HepG2 (cell line): ENCODE measurements at regions not wholly inside any gene's neighbourhood (a gene's known extent, or its start where the extent isn't known, plus 50 kb on each side); places are given as distances from the start of the nearest gene placed in this dataset.

Source experiments
- ATAC-seq: fragments of 200-7000 bp; cut with Tn5 transposase; 3 replicates; pipeline ENCODE4 v1.9.1; 2020; ENCODE audit warnings: mild to moderate bottlenecking, moderate library complexity
- BruUV-seq: library from RNA; stranded (reverse); fragments of 400-500 nt; replicated peaks from 2 replicates; lab custom pipeline; 2021; lab: Mats Ljungman, UMichigan
- CTCF ChIA-PET: fragments of 300-600 bp; formaldehyde crosslinking; extraction: SDS; loops from one replicate; lab custom pipeline; 2021; ENCODE audit warnings: low total read pairs, inconsistent platforms, low intra/inter-chr PET ratio; lab: Yijun Ruan, JAX
- POLR2A ChIA-PET: fragments of 350-600 bp; sonication (Branson Sonifier 250); formaldehyde crosslinking; loops from one replicate; lab custom pipeline; 2020; ENCODE audit warnings: antibody characterized with exemption, inconsistent platforms; lab: Yijun Ruan, JAX
- DNase-seq: peaks from one replicate; pipeline ENCODE4 v3.0.0-alpha.2; 2015; ENCODE audit warnings: low spot score
- FAIRE-seq: peaks from 3 replicates; lab custom pipeline; 2011; peaks lifted over from hg19 to GRCh38; lab: Jason Lieb, UNC
- H2AFZ ChIP-seq: one replicate; pipeline ENCODE4 v1.6.1; 2011; ENCODE audit warnings: low read length, inconsistent platforms
- H3K27ac ChIP-seq: fragments of 300-600 bp; 3 replicates; pipeline ENCODE4 v1.8.0; 2011; ENCODE audit warnings: mixed run types, mild to moderate bottlenecking, mixed read lengths, low read length, inconsistent platforms; ENCODE audit not compliant: insufficient read depth; ENCODE audit errors: extremely low read length
- H3K27me3 ChIP-seq, 2 experiments: fragments of 200-600 bp in 1 of 2; 2 replicates in 1 of 2; 3 replicates in 1 of 2; pipeline versions ENCODE4 v1.6.0 to v1.8.0; 2011; ENCODE audit warnings: low read length in 2 of 2, mild to moderate bottlenecking in 2 of 2, moderate library complexity in 2 of 2, inconsistent platforms in 1 of 2; ENCODE audit not compliant: insufficient read depth in 2 of 2, control insufficient read depth in 1 of 2
- H3K36me3 ChIP-seq, 2 experiments: fragments of 200-600 bp in 1 of 2; replicated peaks in 1 of 2; 2 replicates in 1 of 2; 3 replicates in 1 of 2; pipeline versions ENCODE4 v1.5.1 to v1.8.0; 2011; ENCODE audit warnings: low read length in 2 of 2, inconsistent platforms in 1 of 2; ENCODE audit not compliant: insufficient read depth in 2 of 2, control insufficient read depth in 1 of 2
- H3K4me1 ChIP-seq: 2 replicates; pipeline ENCODE4 v1.5.1; 2012; ENCODE audit warnings: low read length, inconsistent platforms; ENCODE audit not compliant: insufficient read depth
- H3K4me2 ChIP-seq: 2 replicates; pipeline ENCODE4 v1.6.0; 2011; ENCODE audit warnings: low read depth, low read length, inconsistent platforms
- H3K4me3 ChIP-seq, 3 experiments: fragments of 200-600 bp in 1 of 3; sonication (generic), shearing (Covaris generic) in 1 of 3; replicated peaks in 1 of 3; 2 replicates each; pipeline ENCODE4 v1.5.1; 2011 to 2016; ENCODE audit warnings: low read length in 3 of 3, inconsistent platforms in 2 of 3, low read depth in 2 of 3, mild to moderate bottlenecking in 2 of 3, control low read depth in 1 of 3, mixed read lengths in 1 of 3; ENCODE audit not compliant: insufficient read depth in 1 of 3
- H3K79me2 ChIP-seq: one replicate; pipeline ENCODE4 v1.6.1; 2011; ENCODE audit warnings: low read length, inconsistent platforms; ENCODE audit not compliant: insufficient read depth
- H3K9ac ChIP-seq: 2 replicates; pipeline ENCODE4 v1.6.0; 2011; ENCODE audit warnings: mild to moderate bottlenecking, low read depth, low read length, inconsistent platforms; ENCODE audit not compliant: insufficient read depth
- H3K9me3 ChIP-seq: 2 replicates; pipeline ENCODE4 v1.5.1; 2012; ENCODE audit warnings: mild to moderate bottlenecking, low read length
- H4K20me1 ChIP-seq: 2 replicates; pipeline ENCODE4 v1.6.0; 2011; ENCODE audit warnings: inconsistent platforms, mild to moderate bottlenecking, low read length, moderate library complexity; ENCODE audit not compliant: insufficient read depth
- HNRNPH1 ChIP-seq: fragments of 200-400 bp; formaldehyde crosslinking; optimal IDR thresholded peaks from 2 replicates; pipeline ENCODE3; 2017; ENCODE audit warnings: mild to moderate bottlenecking, low read depth, low read length
- PAF1 ChIP-seq: IDR thresholded peaks from 2 replicates; pipeline ENCODE4 v1.6.1; 2016; ENCODE audit warnings: missing genetic modification reagents, missing compliant biosample characterization
- SKI ChIP-seq: fragments of 450-650 bp; IDR thresholded peaks from one replicate; pipeline ENCODE4 v1.6.1; 2018; ENCODE audit warnings: mild to moderate bottlenecking; ENCODE audit not compliant: partially characterized antibody
- SRF ChIP-seq: IDR thresholded peaks from 2 replicates; pipeline ENCODE4 v1.6.1; 2011; ENCODE audit warnings: mild to moderate bottlenecking, low read depth, low read length, moderate library complexity
- ZFP62 ChIP-seq: sonication (generic); formaldehyde crosslinking; IDR thresholded peaks from 2 replicates; pipeline ENCODE4 v1.4.0; 2020; ENCODE audit warnings: missing genetic modification reagents
- ZNF552 ChIP-seq: sonication (generic); formaldehyde crosslinking; IDR thresholded peaks from 2 replicates; pipeline ENCODE4 v1.9.0; 2022; ENCODE audit warnings: missing genetic modification reagents, mild to moderate bottlenecking, borderline replicate concordance
- ZNF724P ChIP-seq: sonication (generic); formaldehyde crosslinking; IDR thresholded peaks from 2 replicates; pipeline ENCODE4 v1.8.0; 2022; ENCODE audit warnings: missing genetic modification reagents, borderline replicate concordance
- ZNF775 ChIP-seq: sonication (generic); formaldehyde crosslinking; IDR thresholded peaks from 2 replicates; pipeline ENCODE4 v1.4.0; 2020; ENCODE audit warnings: missing genetic modification reagents, mild to moderate bottlenecking, moderate library complexity, borderline replicate concordance
- ZNF790 ChIP-seq: sonication (generic); formaldehyde crosslinking; IDR thresholded peaks from 2 replicates; pipeline ENCODE4 v1.8.0; 2022; ENCODE audit warnings: missing genetic modification reagents, mild to moderate bottlenecking, borderline replicate concordance
- ZNF841 ChIP-seq: sonication (generic); formaldehyde crosslinking; IDR thresholded peaks from 2 replicates; pipeline ENCODE4 v1.8.1; 2023; ENCODE audit warnings: missing genetic modification reagents, borderline replicate concordance
- WGBS: methylation state at CpG from one replicate; pipeline ENCODE4 v1.1.6; 2017; ENCODE audit warnings: low lambda C conversion rate; 5-methylcytosine and 5-hydroxymethylcytosine counted together
- in situ Hi-C: cut with HindIII; loops from 2 replicates; pipeline ENCODE4 v1.10.0; 2017; ENCODE audit warnings: low pct_unique_long_range_greater_than_20kb; ENCODE audit not compliant: extremely low pct_ligation_motif_present
- intact Hi-C: fragments of 100-400 bp; cut with micrococcal nuclease; formaldehyde crosslinking; loops from one replicate; pipeline ENCODE4 v1.10.0; 2022; ENCODE audit not compliant: unreplicated experiment
- TF ChIP-seq, protein P1 (sequence below): sonication (generic); formaldehyde crosslinking; IDR thresholded peaks from 2 replicates; pipeline ENCODE4 v1.9.0; 2021; ENCODE audit warnings: missing genetic modification reagents, borderline replicate concordance

DNA sequence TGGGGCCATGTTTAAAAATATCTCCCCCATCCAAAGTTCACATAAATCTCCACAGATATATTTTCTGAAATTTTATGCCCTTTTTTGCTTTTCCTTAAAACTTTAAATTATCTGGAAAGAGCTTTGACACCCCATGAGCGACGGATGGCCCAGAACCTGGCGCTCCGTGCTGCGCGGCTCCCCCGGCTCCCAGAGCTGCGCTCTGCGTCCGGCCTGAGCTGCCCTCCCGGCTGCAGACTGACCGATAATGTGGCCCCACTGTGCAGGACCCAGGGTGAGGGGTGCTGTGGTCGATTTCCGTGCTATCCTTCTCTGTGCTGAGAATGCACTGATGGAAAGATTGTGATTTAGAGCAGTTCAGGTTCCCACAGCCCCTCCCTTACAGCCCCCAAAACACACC is 292.3 kb upstream of the IRX4 start:
- 36% methylated on average over 14 of the region's 14 CpGs for WGBS
- no peak for ATAC-seq
- Histone ChIP-seq H3K4me3 (no peak overlapping the region), H3K36me3 (no peaks in the 10 kb centered on the region), H3K79me2 (no peaks in the 10 kb centered on the region), H3K27ac (no peak overlapping the region), H3K9ac (no peak overlapping the region), H3K4me2 (no peak overlapping the region), H3K9me3 (no peaks in the 10 kb centered on the region), H4K20me1 (no peaks in the 10 kb centered on the region), H2AFZ (no peak overlapping the region), H3K27me3 (peaks cover 2 to 35% of the 10 kb centered on the region in 2 experiments), H3K4me1 (no peaks in the 10 kb centered on the region)
- FAIRE-seq = no peak
- ChIA-PET POLR2A (no interaction called here), CTCF (no interaction called here)
- BruUV-seq = no TSS peak
- intact Hi-C loops = no loop called here
- no peak for DNase-seq
- in situ Hi-C loops = no loop called here
- TF ChIP-seq ZNF724P (CRISPR knock-in tag) = no peak
- TF ChIP-seq PAF1 (CRISPR knock-in tag) = no peak
- TF ChIP-seq ZNF552 = no peak

DNA sequence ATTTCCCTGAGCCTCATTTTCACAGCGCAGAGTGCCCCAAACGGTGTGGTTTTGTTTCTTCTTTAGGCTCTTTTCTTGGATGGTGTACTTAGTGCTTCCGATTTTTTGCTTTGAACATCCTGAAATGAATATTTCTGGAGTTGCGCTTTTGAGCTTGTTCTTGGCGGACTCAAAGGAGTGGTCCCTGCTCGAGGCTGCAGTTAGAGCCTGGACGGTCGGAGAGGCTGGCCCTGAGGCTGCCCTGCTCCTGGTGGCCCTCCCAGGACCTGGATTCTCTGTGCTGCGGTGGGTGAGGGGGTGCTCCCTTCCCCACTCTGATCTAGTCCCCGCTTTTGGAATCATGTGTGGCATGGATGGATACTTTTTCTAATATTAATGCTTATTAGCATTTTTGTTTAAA is 291.8 kb upstream of the IRX4 start:
- CTCF ChIA-PET = no interaction called here
- no peaks in the 10 kb centered on the region for H3K36me3 ChIP-seq
- no peaks in the 10 kb centered on the region for H3K9me3 ChIP-seq
- H2AFZ ChIP-seq = no peak overlapping the region
- no peak overlapping the region for H3K9ac ChIP-seq
- 21% methylated on average over 10 of the region's 10 CpGs for WGBS
- in situ Hi-C loops (no loop called here), intact Hi-C loops (no loop called here)
- no TSS peak for BruUV-seq
- no peaks in the 10 kb centered on the region for H4K20me1 ChIP-seq
- no peak overlapping the region for H3K4me2 ChIP-seq
- DNase-seq (no peak), ATAC-seq (no peak), FAIRE-seq (no peak)
- H3K4me1 ChIP-seq = no peaks in the 10 kb centered on the region
- no peak overlapping the region for H3K4me3 ChIP-seq
- H3K79me2 ChIP-seq = no peaks in the 10 kb centered on the region
- H3K27ac ChIP-seq = no peak overlapping the region
- POLR2A ChIA-PET = no interaction called here
- no peak for TF ChIP-seq ZNF790 (CRISPR knock-in tag)
- TF ChIP-seq SKI = no peak
- TF ChIP-seq HNRNPH1 = no peak
- TF ChIP-seq ZNF775 (CRISPR knock-in tag) = no peak
- TF ChIP-seq ZFP62 (CRISPR knock-in tag) = no peak
- TF ChIP-seq ZNF841 = no peak
- no peak for TF ChIP-seq SRF
- TF ChIP-seq, protein P1, sequence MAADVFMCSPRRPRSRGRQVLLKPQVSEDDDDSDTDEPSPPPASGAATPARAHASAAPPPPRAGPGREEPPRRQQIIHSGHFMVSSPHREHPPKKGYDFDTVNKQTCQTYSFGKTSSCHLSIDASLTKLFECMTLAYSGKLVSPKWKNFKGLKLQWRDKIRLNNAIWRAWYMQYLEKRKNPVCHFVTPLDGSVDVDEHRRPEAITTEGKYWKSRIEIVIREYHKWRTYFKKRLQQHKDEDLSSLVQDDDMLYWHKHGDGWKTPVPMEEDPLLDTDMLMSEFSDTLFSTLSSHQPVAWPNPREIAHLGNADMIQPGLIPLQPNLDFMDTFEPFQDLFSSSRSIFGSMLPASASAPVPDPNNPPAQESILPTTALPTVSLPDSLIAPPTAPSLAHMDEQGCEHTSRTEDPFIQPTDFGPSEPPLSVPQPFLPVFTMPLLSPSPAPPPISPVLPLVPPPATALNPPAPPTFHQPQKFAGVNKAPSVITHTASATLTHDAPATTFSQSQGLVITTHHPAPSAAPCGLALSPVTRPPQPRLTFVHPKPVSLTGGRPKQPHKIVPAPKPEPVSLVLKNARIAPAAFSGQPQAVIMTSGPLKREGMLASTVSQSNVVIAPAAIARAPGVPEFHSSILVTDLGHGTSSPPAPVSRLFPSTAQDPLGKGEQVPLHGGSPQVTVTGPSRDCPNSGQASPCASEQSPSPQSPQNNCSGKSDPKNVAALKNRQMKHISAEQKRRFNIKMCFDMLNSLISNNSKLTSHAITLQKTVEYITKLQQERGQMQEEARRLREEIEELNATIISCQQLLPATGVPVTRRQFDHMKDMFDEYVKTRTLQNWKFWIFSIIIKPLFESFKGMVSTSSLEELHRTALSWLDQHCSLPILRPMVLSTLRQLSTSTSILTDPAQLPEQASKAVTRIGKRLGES (CRISPR knock-in tag) = no peak
- H3K27me3 ChIP-seq = peaks cover 2 to 35% of the 10 kb centered on the region in 2 experiments
